Osteocyte (in vitro differentiated cells): ENCODE measurements at regions not wholly inside any gene's neighbourhood (a gene's known extent, or its start where the extent isn't known, plus 50 kb on each side); places are given as distances from the start of the nearest gene placed in this dataset.

ENCODE experiments used
- DNase-seq: peaks from one replicate; pipeline ENCODE4 v3.0.0; 2021; ENCODE audit warnings: mixed read lengths; ENCODE audit not compliant: unreplicated experiment; ENCODE audit errors: extremely low spot score
- H3K27ac Mint-ChIP-seq: one replicate; pipeline ENCODE4 v1.8.0; 2021; ENCODE audit warnings: mild to moderate bottlenecking, mixed read lengths; ENCODE audit not compliant: unreplicated experiment
- H3K27me3 Mint-ChIP-seq: one replicate; pipeline ENCODE4 v1.8.0; 2021; ENCODE audit warnings: mixed read lengths; ENCODE audit not compliant: unreplicated experiment
- H3K36me3 Mint-ChIP-seq: one replicate; pipeline ENCODE4 v1.8.0; 2021; ENCODE audit warnings: mixed read lengths; ENCODE audit not compliant: unreplicated experiment
- H3K4me1 Mint-ChIP-seq: one replicate; pipeline ENCODE4 v1.8.0; 2021; ENCODE audit warnings: mixed read lengths; ENCODE audit not compliant: unreplicated experiment
- H3K4me3 Mint-ChIP-seq: one replicate; pipeline ENCODE4 v1.8.0; 2021; ENCODE audit warnings: mild to moderate bottlenecking, moderate library complexity, mixed read lengths; ENCODE audit not compliant: unreplicated experiment
- H3K9me3 Mint-ChIP-seq: one replicate; pipeline ENCODE4 v1.8.0; 2021; ENCODE audit warnings: mixed read lengths; ENCODE audit not compliant: unreplicated experiment
- CTCF ChIP-seq: fragments of 200-600 bp; sonication (generic); IDR thresholded peaks from 2 replicates; pipeline ENCODE4 v1.5.0; 2021; ENCODE audit warnings: antibody characterized with exemption, mild to moderate bottlenecking, moderate library complexity

- H3K27me3 Mint-ChIP-seq = no peaks in the 10 kb centered on the region
- H3K27ac Mint-ChIP-seq = no peak overlapping the region
- H3K4me1 Mint-ChIP-seq = peaks cover 18% of the 10 kb centered on the region
- no peaks in the 10 kb centered on the region for H3K36me3 Mint-ChIP-seq
- TF ChIP-seq CTCF = no peak
- no peak for DNase-seq
- H3K9me3 Mint-ChIP-seq = no peaks in the 10 kb centered on the region
- no peak overlapping the region for H3K4me3 Mint-ChIP-seq
Observed at GRCh38 chr2:63668000-63668399, 79.2 kb downstream of the MDH1 start.

GRCh38 chr2:63668466-63668865, 79.7 kb downstream of the MDH1 start:
- H3K36me3 Mint-ChIP-seq = no peaks in the 10 kb centered on the region
- no peaks in the 10 kb centered on the region for H3K9me3 Mint-ChIP-seq
- no peak for TF ChIP-seq CTCF
- H3K27ac Mint-ChIP-seq = no peak overlapping the region
- peaks cover 2% of the 10 kb centered on the region for H3K27me3 Mint-ChIP-seq
- H3K4me1 Mint-ChIP-seq = peaks cover 18% of the 10 kb centered on the region
- no peak for DNase-seq
- H3K4me3 Mint-ChIP-seq = no peak overlapping the region

DNA sequence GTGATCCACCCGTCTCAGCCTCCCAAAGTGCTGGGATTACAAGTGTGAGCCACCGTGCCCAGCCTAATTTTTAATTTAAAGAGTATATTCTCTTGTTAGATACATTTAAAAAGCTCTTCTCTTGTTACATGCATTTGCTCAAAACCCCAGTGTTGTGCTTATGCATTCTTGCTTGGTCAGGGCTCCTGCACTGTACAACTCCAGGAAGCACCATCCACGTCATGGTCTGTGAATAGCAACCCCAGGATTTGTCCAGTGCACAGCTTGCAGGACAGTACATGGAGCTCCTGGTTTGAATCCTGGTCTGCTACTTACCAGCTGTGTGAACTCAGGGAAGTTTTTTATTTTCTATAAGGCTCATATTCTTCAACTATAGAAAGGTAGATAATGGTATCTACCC, 80.8 kb downstream of the MDH1 start:
- Mint-ChIP-seq H3K9me3 (no peaks in the 10 kb centered on the region), H3K27ac (no peak overlapping the region), H3K27me3 (peaks cover 2% of the 10 kb centered on the region), H3K36me3 (no peaks in the 10 kb centered on the region), H3K4me1 (peaks cover 18% of the 10 kb centered on the region), H3K4me3 (no peak overlapping the region)
- DNase-seq = no peak
- no peak for TF ChIP-seq CTCF

DNA sequence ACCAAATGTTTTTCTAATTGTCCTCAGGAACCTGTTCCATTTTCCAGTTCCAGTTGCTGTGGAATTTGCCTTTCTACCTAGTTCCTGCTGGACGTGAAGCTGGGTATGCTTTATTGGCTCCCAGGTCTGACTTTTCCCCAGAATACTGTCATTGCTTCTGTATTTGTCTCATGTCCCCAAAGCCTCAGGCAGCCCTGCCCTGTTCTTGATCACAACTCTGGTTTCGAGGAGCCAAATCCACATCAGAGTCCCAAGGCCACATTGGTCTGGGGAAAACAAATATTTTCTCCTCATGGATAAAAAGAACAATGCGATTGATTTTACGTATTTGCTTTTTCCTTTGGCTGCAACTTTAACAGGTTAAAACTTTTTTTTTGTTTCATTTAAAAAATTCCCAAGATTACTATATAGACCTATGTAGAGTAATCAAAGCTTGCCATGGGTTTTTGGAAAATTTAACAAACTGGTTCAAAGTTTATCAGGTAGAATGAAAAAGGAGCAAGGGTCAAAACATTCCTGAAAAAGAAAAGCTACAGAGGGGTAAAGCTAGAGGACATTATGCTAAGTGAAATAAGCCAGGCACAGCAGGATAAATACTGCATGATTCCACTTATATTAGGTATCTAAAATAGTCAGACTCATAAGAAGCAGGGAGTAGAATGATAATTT, 85.2 kb downstream of the MDH1 start:
- no peak for DNase-seq
- H3K4me1 Mint-ChIP-seq = no peaks in the 10 kb centered on the region
- H3K27ac Mint-ChIP-seq = no peak overlapping the region
- no peak overlapping the region for H3K4me3 Mint-ChIP-seq
- no peaks in the 10 kb centered on the region for H3K9me3 Mint-ChIP-seq
- no peak for TF ChIP-seq CTCF
- H3K36me3 Mint-ChIP-seq = no peaks in the 10 kb centered on the region
- peaks cover 2% of the 10 kb centered on the region for H3K27me3 Mint-ChIP-seq

DNA sequence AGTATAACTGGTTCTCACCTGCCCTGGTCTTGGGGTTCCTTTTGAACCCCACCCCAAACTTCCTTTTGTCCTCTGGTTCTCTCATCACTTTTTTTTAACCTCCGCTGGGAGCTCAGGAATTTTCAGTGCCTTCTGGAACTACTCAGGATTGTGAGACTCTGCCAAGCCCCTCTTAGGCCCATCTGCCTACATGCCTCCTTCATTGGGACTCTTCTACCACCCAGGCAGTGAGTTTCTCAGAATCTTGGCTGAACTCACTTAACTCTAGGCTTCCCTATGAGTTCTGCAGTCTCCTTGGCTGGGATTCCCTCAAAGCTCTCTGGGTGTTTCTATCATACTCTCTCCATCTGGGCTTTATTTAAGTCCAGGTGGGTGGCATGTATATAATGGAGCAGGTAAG, 86.3 kb downstream of the MDH1 start:
- no peak for TF ChIP-seq CTCF
- H3K27me3 Mint-ChIP-seq = peaks cover 2% of the 10 kb centered on the region
- no peaks in the 10 kb centered on the region for H3K4me1 Mint-ChIP-seq
- no peak overlapping the region for H3K4me3 Mint-ChIP-seq
- no peaks in the 10 kb centered on the region for H3K36me3 Mint-ChIP-seq
- H3K9me3 Mint-ChIP-seq = no peaks in the 10 kb centered on the region
- no peak for DNase-seq
- H3K27ac Mint-ChIP-seq = no peak overlapping the region
